ENCODE measurements at regions not wholly inside any gene's neighbourhood (a gene's known extent, or its start where the extent isn't known, plus 50 kb on each side); places are given as distances from the start of the nearest gene placed in this dataset.

DNA sequence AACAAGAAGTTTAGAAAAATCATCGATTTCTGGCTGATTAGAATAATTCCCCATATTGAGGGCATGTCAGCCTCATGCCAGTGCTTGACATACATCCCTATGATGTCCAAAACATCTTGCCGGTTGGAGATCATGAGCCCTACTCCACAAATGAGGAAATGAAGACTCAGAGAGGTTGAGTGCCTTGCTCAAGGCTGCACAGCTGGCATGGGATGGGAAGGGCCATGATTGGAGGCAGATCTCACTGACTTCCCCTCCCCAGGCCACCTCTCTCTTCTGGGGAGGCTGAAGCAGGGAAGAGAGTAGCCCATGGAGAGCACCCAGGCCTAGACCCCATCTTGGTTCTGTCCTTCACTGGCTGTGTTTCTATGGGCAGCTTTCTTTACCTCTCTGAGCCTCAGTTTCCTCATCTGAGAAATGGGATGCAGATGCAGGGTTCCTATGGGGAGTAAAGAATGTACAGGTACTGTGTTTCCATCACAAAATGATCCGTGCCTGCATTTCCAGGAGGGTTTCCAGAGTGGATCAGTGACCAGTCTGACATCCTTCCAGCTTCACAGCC is 145.7 kb downstream of the SYF2 start:
- peaks cover 17% of the 10 kb centered on the region for H3K27me3 ChIP-seq (ENCODE audit: control insufficient read depth, insufficient read depth, low read length)
- no peak for DNase-seq (ENCODE audit: low read depth)
- TF ChIP-seq, protein P1, sequence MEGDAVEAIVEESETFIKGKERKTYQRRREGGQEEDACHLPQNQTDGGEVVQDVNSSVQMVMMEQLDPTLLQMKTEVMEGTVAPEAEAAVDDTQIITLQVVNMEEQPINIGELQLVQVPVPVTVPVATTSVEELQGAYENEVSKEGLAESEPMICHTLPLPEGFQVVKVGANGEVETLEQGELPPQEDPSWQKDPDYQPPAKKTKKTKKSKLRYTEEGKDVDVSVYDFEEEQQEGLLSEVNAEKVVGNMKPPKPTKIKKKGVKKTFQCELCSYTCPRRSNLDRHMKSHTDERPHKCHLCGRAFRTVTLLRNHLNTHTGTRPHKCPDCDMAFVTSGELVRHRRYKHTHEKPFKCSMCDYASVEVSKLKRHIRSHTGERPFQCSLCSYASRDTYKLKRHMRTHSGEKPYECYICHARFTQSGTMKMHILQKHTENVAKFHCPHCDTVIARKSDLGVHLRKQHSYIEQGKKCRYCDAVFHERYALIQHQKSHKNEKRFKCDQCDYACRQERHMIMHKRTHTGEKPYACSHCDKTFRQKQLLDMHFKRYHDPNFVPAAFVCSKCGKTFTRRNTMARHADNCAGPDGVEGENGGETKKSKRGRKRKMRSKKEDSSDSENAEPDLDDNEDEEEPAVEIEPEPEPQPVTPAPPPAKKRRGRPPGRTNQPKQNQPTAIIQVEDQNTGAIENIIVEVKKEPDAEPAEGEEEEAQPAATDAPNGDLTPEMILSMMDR (IDR thresholded peaks at IDR 0.05; ENCODE audit: insufficient read depth, low read length, poor library complexity, severe bottlenecking): no peak

DNA sequence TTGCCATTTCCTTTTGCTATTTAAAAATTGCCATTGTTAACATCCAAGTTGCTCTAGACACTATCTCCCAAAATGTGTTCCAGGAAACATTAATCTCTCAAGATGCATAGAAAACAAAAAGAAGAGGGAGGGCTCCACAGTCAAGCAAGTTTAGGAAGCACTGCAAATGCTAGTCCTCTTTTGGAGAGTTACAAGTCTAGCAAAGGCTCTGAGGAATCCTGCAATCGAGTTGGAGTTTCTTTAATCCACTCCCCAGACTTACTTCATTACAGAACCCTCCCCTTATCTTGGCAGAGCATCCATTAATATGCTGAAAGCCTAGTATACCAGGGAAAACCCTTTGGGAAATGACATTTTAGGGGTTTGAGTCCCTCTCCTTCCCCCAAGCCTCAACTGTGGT is 147.9 kb downstream of the SYF2 start:
- TF ChIP-seq, protein P1 (IDR thresholded peaks at IDR 0.05; ENCODE audit: insufficient read depth, low read length, poor library complexity, severe bottlenecking): no peak
- peaks cover 14% of the 10 kb centered on the region for H3K27me3 ChIP-seq (ENCODE audit: control insufficient read depth, insufficient read depth, low read length)
- DNase-seq (ENCODE audit: low read depth): no peak

More for the DNA sequence above, 145.7 kb downstream of the SYF2 start:
- Histone ChIP-seq H3K36me3 (ENCODE audit: control insufficient read depth, insufficient read depth, low read length) (no peaks in the 10 kb centered on the region), H3K4me3 (ENCODE audit: low read depth, low read length) (no peak overlapping the region)

DNA sequence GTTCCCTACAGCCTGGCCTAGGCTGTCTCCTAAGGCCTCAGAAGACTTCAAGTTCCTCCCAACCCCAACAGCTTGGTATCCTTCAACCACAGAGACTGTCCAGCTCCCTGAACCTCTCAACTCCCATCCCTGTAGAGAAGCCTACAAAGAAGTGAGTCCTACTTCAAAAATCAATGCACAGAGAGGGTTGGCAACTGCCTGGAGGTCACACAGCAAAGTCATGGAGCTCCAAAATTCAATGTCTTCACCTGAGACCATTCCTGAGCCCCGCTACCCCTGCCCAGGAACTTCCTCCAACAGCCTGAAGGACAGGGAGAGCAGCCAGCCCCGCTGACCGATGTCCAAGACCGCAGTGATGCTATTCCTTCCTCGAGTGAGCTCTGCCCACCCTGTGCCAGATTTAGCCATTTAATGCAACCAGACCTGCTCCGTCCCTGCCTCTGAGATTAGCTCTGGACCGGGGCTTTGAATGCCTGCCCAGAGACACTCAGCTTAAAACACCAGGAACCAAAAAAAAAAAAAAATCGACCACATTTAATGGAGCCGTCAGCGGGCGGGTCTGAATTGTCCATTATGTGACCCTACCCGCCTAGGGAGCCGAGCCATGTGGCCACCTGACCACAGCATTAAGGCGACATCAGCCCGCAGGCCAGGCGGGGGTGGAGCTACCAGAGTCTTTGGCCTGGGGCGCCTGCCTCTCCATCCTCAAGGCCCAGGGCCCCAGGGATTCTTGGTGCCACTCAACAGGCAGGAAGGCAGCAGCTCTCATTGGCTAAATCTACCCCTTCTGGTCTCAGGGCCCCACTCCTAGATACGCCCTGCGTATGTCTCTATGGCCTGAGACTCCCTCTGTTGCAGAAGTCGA is 148.6 kb downstream of the SYF2 start:
- Histone ChIP-seq H3K27me3 (ENCODE audit: control insufficient read depth, insufficient read depth, low read length) (peaks cover 14% of the 10 kb centered on the region), H3K36me3 (ENCODE audit: control insufficient read depth, insufficient read depth, low read length) (no peaks in the 10 kb centered on the region), H3K4me3 (ENCODE audit: low read depth, low read length) (no peak overlapping the region)
- TF ChIP-seq, protein P1 (IDR thresholded peaks at IDR 0.05; ENCODE audit: insufficient read depth, low read length, poor library complexity, severe bottlenecking): no peak
- no peak for DNase-seq (ENCODE audit: low read depth)

More for the DNA sequence above, 147.9 kb downstream of the SYF2 start:
- no peaks in the 10 kb centered on the region for H3K36me3 ChIP-seq (ENCODE audit: control insufficient read depth, insufficient read depth, low read length)
- H3K4me3 ChIP-seq (ENCODE audit: low read depth, low read length): no peak overlapping the region

DNA sequence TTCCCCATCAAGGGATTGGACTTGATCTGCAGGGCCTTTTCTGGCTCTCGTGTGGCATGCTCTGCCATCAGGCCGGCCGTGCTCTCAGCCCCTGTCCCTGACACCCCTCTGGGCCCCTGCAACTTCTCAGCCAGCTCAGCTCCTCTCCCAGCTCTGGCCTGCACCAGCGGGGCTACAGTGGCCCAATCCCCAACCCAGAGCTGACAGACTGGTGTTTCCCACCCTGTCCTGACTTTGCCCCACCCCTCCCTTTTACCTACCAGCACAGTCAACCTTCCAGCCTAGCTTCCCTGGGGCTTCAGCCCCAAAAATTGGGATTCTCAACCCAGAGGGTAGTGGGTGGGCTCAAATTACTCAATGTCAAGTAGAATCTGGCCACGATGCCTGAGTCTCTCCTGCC is 149.3 kb downstream of the SYF2 start:
- Histone ChIP-seq H3K4me3 (ENCODE audit: low read depth, low read length) (no peak overlapping the region), H3K27me3 (ENCODE audit: control insufficient read depth, insufficient read depth, low read length) (peaks cover 14% of the 10 kb centered on the region)
- DNase-seq (ENCODE audit: low read depth): no peak

DNA sequence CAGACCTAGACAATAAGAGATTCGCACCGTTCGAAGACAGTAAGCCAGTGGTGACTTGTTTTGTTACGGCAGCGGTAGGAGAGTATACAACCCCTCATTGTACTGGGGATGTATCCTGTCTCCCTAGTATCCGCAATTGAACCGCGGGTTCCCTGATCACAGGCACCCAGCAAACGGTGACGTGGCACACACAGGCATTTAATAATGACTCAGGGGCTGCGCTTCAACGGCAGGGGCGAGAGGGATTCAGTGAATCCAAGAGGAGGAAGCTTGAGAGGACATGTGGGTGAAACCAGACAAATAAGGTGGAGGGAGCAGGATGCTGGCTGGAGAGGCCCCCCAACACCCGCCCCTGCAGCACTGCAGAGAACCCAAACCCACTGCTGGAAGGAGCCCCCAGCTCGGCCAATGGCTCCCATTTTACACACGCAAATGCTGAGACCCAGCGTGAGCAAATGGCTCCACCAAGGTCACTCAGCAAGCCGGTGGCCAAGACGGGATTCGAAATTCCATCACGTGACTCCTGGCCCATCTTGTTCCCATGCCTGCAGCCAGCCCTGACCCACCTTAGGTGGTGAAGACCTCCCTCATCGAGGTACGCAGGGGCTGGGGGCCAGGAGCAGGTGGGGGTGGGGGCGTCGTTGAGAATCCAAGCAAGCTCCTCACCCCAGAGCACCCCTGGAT is 149.9 kb downstream of the SYF2 start:
- no peak overlapping the region for H3K4me3 ChIP-seq (ENCODE audit: low read depth, low read length)
- no peak for DNase-seq (ENCODE audit: low read depth)
- peaks cover 14% of the 10 kb centered on the region for H3K27me3 ChIP-seq (ENCODE audit: control insufficient read depth, insufficient read depth, low read length)
- TF ChIP-seq, protein P1 (IDR thresholded peaks at IDR 0.05; ENCODE audit: insufficient read depth, low read length, poor library complexity, severe bottlenecking): no peak
- no peaks in the 10 kb centered on the region for H3K36me3 ChIP-seq (ENCODE audit: control insufficient read depth, insufficient read depth, low read length)

More for the DNA sequence above, 149.3 kb downstream of the SYF2 start:
- TF ChIP-seq, protein P1 (IDR thresholded peaks at IDR 0.05; ENCODE audit: insufficient read depth, low read length, poor library complexity, severe bottlenecking): no peak
- no peaks in the 10 kb centered on the region for H3K36me3 ChIP-seq (ENCODE audit: control insufficient read depth, insufficient read depth, low read length)
